GM19023 (cell line): ENCODE measurements at regions not wholly inside any gene's neighbourhood (a gene's known extent, or its start where the extent isn't known, plus 50 kb on each side); places are given as distances from the start of the nearest gene placed in this dataset.

Experiments
- ATAC-seq: cut with Tn5 transposase; IDR thresholded peaks from one replicate; pipeline ENCODE4 v1.9.1; 2021; ENCODE audit warnings: mild to moderate bottlenecking, moderate library complexity; ENCODE audit not compliant: unreplicated experiment

DNA sequence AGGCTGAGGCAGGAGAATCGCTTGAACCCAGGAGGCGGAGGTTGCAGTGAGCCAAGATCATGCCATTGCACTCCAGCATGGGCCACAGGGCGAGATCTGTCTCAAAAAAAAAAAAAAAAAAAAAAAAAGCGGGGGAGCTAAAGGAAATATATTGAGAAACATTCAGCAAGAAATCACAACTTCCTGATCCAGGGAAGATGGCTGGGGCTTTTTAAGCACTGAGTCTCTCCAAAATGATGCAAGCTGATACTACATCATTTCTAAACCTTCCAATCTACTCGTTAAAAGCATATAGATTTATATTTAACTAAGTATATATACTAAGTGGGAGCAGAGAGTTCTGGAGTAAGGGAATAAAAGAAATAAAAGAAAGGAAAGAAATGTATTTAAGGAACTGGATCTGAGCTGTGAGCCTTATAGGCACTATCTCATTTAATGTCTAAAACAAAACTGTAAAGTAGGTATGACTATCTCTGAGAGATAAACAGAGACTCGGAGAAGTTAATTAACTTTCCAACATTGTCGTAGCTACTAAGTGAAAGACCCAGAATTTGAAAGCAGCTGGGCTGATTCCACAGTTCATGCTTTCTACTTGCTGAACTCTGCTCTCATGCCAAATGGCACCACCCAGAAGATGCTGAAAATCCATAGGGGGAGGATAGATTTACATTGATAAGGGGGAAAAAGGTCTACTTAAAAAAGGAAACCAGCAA is 215.0 kb upstream of the MARCKS start:
- no peak for ATAC-seq

DNA sequence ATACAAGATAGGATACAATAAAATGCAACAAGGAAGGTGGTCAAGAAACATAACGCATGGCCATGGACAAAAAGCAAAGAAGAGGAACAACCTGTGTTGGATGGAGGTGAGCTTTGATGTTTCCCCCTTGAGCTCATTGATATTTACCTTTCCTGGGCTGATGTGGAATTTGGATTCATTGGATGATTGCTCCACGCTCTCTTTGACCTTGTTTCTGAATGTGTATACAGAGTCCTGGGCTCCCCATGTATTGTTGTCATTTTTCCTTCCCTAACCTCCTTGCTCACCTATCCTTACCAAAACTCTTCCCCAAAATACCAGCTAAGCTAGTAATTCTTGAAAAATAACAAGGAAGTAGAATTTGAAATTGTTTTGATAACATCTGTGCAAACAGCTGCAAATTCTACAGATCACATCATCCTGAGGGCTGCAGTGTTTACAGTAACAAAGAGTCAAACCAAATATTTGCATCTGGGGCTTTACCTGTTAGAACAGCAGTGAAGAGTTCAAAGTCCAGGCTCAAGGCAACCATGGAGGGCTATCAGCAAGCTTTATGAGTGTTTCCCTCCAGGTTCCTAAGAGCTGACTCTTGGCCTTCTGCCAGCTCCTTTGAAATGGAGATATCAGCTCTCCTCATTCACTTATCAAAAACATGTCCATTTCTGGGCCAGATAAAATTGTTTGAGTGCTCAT is 214.3 kb upstream of the MARCKS start:
- ATAC-seq = peak; percentile 96

DNA sequence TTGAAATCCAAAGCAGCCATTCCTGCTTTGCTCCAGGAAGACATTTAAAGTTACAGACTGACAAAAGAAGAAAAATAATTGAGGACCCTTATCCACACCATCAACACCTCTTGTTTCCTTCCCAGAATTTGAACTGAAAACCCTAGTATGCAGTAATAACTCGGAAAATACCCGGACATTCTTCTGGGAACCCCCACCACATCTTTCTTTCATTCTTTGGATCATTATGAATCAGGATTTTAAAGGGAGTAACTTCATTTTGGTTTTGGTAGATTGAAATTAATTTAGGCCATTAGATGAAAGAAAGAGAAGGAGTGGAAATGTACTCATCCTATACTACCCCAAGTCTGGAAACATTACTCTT is 213.8 kb upstream of the MARCKS start:
- ATAC-seq = no peak

DNA sequence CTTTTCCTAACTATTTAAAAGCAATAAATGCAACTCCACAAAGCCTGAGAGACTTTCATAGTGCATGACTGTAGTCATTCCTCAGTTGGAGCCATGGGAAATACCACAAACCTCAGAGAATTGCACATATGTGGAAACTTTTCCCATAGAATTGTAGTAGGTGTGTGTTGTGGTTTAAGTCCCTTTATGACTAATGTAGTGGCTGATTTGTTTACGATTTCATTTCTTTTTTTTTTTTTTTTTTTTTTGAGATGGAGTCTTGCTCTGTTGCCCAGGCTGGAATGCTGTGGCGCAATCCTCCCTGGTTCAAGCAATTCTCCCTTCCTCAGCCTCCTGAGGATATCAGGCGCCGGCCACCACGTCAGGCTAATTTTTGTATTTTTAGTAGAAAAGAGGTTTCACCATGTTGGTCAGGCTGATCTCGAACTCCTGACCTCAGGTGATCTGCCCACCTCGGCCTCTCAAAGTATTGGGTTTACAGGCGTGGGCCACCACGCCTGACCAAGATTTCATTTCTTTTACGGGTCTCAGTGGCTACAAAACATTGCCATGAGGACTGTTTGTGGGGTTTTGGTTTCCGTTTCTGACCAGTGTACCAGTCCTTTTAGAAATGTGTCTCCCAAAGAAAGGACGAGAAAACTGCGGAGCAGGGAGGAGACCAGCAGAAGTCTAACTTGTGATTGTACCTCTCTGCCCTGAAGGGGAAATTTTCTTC is 212.1 kb upstream of the MARCKS start:
- ATAC-seq = no peak

DNA sequence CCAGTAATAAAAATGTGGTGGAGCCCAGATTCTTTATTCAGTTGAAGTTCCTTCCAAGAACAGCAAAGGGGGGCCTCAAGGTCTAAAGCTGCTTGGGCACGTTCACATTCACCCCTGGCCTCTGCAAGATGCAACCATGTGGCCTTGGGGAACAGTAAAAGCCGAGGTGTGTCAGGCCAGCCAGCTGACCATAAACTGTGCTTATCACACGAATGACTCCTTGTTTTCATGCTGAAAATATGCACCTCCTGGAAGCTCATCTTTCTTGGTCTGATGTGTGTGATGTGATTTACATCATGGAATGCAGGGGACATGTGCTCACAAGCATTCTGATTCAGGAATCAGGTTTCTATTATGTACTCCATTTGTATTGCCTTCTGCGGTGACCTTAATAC is 211.6 kb upstream of the MARCKS start:
- no peak for ATAC-seq

DNA sequence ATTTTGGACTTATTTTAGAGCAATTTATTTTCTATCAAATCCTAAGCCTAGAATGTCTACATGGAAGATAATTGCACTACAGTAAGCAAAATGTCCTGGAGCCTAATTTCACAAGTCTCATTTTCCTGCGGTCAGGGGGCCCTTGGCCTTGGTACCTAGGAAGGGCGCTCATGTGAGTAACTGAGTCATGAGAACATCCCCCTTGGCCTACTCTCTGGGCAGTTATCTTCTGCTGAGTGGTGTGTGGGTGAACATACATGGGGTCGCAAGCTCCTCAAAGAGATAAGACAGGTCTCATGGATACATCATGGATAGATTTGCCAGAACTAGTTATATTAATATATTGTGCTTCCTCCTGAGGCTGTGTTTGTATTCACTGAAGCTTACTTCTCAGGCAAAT is 211.2 kb upstream of the MARCKS start:
- no peak for ATAC-seq

DNA sequence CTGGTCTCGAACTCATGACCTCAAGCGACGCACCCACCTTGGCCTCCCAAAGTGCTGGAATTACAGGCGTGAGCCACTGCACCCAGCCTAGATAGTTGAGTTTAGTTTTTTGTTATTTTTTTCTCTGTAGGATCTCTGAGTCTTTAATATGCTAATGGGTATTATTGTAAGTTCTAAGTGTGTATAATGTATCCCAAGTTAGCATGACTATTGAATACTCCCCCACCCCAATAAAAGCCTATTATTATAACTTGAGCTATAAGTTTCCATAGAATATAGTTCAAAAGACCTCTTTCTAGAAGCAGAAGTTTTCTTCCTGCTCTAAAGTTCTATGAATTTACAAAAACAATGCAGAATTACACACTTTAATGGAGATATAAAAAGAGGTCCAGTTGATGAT is 210.4 kb upstream of the MARCKS start:
- no peak for ATAC-seq

DNA sequence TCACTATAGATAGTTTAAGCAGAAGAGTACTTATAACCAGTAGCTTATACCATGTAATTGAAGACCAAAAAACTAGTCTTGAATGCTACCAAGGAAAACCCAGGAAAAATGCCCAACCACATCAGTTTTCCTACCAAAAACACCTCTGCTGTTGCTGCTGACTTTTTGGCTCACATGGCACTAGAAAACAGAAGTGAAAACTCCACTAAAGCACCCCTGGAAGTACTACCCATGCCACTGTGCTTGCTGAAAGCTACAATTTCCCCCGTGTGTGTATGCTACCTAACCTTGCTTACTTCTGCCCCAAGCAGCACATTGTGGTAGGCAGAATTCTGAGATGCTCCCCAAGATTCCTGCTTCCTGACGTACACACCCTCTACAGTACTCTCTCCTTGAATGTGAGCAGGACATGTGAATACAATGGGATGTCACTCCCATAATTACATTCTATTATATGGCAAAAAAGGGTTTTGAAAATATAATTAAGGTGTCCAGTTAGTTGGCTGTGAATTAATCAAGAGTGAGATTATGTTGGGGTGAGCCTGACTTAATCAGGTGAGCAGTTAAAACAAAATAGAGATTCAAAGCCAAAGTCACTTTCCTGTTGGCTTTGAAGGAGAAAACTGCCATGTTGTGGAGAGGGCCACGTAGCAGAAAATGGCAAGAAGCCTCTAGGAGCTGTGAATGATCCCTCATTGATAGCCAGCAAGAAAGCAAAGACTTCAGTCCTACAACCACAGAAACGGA is 209.8 kb upstream of the MARCKS start:
- ATAC-seq = no peak

DNA sequence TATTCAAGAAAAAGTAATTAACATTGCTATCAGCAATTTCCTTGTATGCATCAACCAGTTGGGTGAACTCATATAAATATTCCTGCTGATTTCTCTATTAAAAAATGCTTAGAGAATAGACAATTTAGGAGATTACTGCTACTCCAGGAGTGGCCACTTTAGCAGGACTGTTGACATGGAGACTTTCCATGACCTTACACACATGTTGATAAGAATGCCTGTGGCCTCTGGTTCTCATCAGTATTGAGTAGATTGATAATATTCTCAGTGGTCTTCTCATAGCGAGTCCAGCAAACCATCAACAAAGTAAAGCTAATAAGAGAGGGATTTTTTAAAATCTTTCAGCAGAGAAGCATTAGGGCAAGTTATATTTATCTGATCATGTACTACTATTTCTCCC is 208.4 kb upstream of the MARCKS start:
- ATAC-seq = no peak

DNA sequence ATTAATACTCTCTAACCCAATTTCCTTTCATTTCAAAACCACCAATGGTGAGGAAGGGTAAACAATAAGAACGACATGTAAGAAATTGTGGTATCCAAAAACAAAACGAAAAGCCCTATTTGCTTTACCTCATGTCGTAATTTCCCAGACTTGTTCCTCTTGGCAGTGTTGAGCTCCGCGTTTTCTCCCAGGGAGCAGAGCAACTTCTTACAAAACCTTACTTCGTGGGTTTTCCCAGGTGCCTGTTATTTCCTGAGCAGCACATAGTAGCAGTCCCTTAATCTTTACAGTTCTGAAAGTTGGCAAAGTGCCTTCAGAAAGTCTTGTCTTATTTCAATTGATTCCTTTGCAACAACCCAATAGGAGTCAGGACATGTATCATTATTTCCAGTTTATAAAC is 207.9 kb upstream of the MARCKS start:
- no peak for ATAC-seq

DNA sequence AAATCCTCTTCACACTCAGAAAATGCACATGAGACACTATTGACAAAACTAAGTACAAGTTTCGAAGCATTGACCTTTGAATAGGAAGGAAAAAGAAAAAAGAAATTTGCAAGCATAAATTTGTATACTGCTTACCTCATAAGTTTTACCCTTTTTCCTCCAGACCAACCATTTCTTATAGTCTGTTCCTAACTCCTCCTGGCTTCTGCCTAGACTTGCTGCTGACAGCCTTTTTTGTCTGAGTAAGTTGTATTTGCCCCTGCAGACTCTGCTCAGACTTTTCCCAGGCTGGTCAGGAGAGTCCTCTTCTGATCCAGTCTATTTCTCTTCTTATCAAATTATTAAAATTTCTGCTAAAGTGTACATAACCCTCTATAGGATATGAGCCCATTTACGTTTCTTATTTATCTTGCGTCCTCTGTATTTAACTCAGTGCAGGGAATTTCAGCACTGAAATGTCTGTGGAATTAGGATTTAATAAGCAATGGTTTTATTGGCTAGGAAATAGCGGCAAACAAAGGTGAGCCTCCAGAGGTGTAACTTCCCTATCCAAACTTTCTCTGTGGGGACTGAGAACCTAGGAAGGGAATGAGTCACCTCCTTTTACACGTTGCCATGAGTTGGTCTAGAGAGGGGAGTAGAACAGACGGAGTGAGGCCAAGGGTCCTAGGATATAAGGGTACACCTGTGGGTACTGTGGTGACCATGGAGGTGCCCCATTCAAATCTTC is 207.1 kb upstream of the MARCKS start:
- ATAC-seq = no peak

DNA sequence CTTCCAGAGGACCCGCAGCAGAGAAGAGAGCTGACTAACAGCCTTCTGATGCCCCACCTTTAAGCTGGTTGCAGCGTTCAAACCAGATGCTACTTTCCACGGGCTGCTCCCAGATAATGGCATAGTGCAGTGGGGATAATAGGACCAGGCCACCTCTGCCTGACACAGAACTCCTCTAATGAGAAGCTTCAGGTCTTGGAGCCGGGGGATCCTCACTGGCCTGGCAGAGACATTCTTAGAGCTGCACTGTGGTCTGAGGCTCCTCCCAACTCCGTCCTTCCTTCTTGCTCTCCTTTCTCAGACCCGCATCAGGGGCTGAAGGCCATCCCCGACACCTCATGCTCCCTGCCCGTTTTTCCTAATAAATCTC is 206.6 kb upstream of the MARCKS start:
- ATAC-seq = no peak

DNA sequence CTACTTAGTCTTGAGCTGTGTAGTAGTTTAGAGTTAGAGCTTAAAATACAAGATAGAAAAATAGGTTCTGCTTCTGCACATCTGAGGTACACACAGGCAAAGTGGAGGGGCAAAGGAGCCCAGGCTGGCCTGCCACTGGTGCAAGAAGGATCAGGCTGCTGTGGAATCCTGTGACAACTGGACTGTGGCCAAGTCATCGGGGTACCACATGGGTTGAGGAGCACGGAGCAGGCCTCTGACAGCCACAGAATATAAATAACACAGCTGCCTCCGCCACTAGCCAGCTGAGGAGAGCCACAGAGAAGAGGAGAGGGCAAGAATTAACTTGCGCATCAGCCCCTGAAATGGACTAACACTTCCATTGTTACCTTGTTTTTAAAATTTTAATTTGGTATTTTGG is 206.0 kb upstream of the MARCKS start:
- no peak for ATAC-seq

DNA sequence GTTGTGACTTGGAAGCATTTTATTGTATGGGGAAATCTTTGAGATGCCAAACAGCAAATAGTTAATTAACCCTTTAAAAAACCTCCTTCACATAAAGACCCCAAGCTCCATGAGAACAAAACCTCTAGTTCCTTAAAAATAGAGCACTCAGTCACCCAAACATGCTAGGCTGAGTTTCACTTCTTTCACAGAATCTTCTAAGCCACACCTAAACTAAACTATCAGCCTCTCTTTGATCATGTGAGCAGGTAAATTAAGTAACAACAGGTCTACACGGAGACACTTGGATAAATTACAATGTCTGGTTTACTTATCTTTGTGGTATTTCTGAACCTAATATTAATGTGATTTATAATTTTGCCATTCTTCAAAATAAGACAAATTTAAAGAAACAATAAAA is 205.2 kb upstream of the MARCKS start:
- ATAC-seq = no peak

DNA sequence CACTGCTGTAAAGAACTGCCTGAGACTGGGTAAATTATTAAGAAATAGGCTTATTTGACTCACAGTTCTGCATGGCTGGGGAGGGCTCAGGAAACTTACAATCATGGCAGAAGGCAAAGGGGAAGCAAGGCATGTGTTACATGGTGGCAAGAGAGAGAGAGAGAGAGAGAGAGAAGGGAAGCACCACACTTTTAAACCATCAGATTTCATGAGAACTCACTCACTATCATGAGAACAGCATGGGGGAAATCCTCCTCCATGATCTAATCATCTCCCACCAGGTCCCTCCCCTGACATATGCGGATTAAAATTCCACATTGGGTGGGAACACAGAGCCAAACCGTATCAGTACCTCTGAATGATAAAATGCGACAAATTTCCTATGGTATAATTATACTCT is 203.9 kb upstream of the MARCKS start:
- ATAC-seq = no peak

DNA sequence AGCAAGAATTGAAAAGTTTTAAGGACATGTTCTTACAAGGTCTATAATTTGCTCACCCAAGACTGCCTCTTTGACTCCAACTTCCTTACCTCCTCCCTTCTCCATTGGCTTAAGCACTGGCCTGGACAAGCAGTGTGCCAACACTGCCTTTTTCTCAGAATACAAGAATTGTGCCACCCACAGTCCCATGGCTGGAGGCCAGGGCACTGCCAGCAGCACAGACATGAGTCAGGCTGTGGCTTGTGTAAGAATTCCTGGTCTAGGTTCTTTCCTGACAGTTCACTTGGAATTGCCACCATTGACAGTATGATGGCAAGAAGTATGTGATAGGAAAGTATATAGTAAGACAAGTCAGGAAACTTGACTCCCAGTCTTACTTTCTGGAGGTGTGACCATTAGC is 202.7 kb upstream of the MARCKS start:
- no peak for ATAC-seq

DNA sequence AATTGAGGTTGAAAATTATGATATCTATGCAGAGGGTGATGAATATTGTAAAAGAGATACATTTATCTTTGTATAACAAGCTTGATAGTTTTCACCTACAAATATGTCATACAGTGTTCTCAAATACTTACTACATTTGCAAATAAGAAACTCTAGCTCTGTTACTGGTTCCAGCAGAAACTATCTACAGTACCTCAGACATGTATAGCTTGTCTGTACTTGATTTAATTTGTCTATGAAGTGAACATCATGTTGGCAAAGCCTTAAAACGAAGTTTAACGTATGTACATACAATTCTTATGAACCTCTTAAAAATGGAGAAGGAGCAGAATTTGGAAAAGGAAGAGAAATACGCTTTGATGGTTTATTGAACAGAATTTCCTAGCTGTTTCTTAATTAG is 201.4 kb upstream of the MARCKS start:
- no peak for ATAC-seq

DNA sequence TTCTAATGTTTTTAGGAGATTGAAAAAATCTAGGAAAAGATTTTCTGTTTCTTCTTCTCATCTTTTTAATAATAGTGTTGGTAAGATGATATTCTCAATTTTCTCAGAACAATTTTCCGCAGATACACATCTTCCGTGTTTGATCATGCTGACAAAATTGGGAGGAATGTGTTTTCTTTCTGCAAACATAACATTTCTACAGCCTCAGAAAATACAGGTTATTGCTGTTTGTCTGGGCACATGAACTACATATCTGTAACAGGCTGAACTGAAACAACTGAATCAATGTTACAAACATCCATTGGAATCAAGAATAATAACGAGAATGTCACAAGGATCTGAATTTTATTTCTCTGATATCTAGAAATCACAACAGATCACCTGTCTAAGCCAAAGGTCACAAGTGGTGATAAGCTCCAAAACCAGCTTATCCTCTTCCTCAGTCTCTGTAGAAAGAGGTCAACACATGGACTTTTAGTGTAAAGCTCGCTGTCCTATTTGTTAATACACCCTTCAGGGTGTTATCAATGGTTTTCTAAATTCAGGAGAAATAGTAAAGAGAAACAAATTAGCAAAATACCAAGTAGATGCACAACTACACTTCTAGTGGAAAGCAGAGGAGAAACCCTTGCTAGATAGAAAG is 197.3 kb upstream of the MARCKS start:
- ATAC-seq = no peak

DNA sequence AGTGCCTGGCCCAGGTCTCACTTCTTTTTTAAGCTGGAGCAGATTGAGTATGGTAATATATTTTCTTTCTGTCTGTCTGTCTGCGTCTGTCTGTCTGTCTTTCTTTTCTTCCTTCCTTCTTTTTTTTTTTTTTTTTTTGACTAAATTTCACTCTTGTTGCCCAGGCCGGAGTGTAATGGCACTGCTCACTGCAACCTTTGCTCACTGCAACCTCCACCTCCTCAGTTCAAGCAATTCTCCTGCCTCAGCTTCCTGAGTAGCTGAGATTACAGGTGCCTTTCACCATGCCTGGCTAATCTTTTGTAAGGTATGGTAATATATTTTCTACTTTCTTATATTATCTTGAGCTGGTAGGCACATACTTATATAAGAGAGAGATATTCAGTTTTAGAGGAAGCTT is 196.3 kb upstream of the MARCKS start:
- no peak for ATAC-seq

DNA sequence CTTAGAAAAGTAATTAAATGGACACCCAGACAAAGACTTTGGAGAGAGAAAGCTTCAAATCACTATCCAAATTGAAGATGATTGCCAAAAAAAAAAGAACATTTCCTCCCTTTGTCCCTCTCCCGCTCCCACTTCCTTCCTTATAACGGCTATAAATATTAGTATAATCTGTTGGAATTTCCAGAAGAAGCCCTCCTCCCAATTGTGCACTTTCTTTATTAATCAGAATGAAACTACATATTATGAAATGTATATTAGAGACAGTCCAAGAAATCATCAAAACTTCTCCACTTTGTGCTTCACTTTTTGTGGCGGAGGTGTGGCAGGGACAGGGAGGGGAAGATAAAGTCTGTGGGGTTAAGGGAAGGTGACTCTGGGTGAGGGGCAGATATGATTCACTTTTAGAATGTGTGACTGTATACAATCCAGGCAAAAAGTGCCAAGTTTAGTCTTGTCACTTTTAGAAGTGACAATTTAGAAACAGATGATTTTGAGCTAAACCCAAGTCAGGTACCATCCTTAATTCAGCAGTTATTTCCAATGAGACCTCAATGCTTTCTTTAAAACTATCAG is 195.0 kb upstream of the MARCKS start:
- no peak for ATAC-seq
